Testis (tissue), 2 donors: ENCODE measurements at regions not wholly inside any gene's neighbourhood (a gene's known extent, or its start where the extent isn't known, plus 50 kb on each side); places are given as distances from the start of the nearest gene placed in this dataset.

Source experiments
- CTCF ChIP-seq, 3 experiments: fragments of 450-650 bp in 2 of 3; fragments of 200-600 bp in 1 of 3; sonication (generic) in 1 of 3; IDR thresholded peaks; one replicate each; pipeline ENCODE4 v1.5.1; 2016 to 2019; ENCODE audit warnings: antibody characterized with exemption in 3 of 3, mild to moderate bottlenecking in 2 of 3, moderate library complexity in 1 of 3
- POLR2A ChIP-seq: fragments of 450-650 bp; IDR thresholded peaks from one replicate; pipeline ENCODE4 v1.6.1; 2017; ENCODE audit warnings: antibody characterized with exemption, mild to moderate bottlenecking, moderate library complexity

GRCh38 chr4:110310795-110311194 lies 112.4 kb upstream of the ELOVL6 start:
- TF ChIP-seq POLR2A = no peak
- no peak for TF ChIP-seq CTCF (IDR thresholded peaks at IDR 0.05)
